ENCODE measurements at regions not wholly inside any gene's neighbourhood (a gene's known extent, or its start where the extent isn't known, plus 50 kb on each side); places are given as distances from the start of the nearest gene placed in this dataset.

DNA sequence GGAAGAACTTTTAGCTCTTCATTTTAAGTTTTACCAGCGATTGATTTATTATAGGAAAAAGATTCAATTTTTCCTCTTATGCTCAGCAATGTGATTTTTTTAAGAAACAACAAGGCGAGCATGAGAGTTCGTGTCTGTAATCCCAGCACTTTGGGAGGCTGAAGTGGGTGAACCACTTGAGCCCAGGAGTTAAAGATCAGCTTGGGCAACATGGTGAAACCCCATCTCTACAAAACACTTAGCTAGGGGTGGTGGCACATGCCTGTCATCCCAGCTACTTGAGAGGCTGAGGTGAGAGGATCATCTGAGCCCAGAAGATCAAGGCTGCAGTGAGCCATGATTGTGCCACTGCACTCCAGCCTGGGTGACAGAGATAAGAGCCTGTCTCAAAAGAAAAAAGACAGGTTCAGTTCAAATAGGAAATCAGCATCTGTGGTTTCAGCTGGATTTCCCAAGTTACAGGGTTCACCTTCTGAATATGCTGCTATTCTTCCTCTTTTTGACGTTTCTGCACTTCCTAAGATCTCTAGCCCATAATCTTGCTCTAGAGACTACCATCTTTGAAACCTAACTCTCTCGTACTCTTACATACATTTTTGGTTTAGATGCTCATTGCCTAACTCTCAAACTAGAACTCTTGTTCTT, 274.7 kb downstream of the SEC23A start:
- Histone ChIP-seq H3K9me3 (no peaks in the 10 kb centered on the region), H3K4me3 (no peak overlapping the region), H3K27me3 (no peaks in the 10 kb centered on the region), H3K36me3 (replicated peaks in 1 of 2; ENCODE audit: insufficient read depth in 1 of 2, low read depth in 2 of 2) (no peaks in the 10 kb centered on the region), H3K27ac (no peak overlapping the region), H3K4me1 (no peaks in the 10 kb centered on the region)
- no peak for TF ChIP-seq POLR2A (IDR thresholded peaks at IDR 0.05)
- TF ChIP-seq, protein P1, sequence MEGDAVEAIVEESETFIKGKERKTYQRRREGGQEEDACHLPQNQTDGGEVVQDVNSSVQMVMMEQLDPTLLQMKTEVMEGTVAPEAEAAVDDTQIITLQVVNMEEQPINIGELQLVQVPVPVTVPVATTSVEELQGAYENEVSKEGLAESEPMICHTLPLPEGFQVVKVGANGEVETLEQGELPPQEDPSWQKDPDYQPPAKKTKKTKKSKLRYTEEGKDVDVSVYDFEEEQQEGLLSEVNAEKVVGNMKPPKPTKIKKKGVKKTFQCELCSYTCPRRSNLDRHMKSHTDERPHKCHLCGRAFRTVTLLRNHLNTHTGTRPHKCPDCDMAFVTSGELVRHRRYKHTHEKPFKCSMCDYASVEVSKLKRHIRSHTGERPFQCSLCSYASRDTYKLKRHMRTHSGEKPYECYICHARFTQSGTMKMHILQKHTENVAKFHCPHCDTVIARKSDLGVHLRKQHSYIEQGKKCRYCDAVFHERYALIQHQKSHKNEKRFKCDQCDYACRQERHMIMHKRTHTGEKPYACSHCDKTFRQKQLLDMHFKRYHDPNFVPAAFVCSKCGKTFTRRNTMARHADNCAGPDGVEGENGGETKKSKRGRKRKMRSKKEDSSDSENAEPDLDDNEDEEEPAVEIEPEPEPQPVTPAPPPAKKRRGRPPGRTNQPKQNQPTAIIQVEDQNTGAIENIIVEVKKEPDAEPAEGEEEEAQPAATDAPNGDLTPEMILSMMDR (IDR thresholded peaks at IDR 0.05) = no peak
- WGBS, 2 donors = 53 to 63% methylated on average over 5 of the region's 5 CpGs
- intact Hi-C loops (cut with DNase I) = no loop called here
- ATAC-seq = no peak
- DNase-seq = no peak

DNA sequence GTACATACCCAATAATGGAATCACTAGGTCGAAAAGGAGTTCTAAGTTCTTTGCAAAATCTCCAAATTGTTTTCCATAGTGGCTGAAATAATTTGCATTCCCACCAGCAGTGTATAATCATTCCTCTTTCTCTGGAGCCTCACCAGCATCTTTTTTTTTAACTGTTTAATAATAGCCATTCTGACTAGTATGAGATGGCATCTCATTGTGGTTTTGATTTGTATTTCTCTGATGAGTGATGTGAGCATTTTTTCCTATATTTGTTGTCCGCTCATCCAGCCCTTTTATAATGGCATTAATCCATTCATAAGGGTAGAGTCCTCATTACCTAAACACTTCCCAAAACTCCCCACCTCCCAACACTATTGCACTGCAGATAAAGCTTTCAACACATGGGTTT, 278.3 kb downstream of the SEC23A start:
- ATAC-seq = no peak
- WGBS, 2 donors = 59 to 70% methylated on average over 2 of the region's 2 CpGs
- TF ChIP-seq POLR2A (IDR thresholded peaks at IDR 0.05) = no peak
- TF ChIP-seq, protein P1 (IDR thresholded peaks at IDR 0.05) = no peak
- Histone ChIP-seq H3K27me3 (no peaks in the 10 kb centered on the region), H3K4me3 (no peak overlapping the region), H3K9me3 (no peaks in the 10 kb centered on the region), H3K4me1 (no peaks in the 10 kb centered on the region), H3K36me3 (replicated peaks in 1 of 2; ENCODE audit: insufficient read depth in 1 of 2, low read depth in 2 of 2) (no peaks in the 10 kb centered on the region), H3K27ac (no peak overlapping the region)
- intact Hi-C loops (cut with DNase I) = no loop called here
- no peak for DNase-seq

DNA sequence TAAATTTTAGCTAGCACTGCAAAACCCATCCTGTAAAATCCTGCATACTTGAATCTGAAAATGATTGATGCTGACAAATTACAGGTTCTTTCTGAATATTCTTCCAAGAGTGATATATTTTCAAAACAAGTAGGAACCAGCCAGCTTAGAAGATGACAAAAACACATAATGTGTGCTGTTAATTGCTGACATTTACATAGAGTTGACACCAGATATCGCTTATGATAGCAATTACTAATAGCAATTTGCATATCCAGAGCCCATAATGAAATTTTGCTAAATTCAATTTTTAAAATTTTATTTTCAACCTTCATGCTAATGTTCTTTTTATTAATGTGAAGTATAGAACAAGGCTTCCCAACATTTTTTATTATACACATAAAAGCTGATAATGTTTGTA, 284.5 kb downstream of the SEC23A start:
- DNase-seq (no peak), ATAC-seq (no peak)
- Histone ChIP-seq H3K4me1 (no peaks in the 10 kb centered on the region), H3K27ac (no peak overlapping the region), H3K36me3 (replicated peaks in 1 of 2; ENCODE audit: insufficient read depth in 1 of 2, low read depth in 2 of 2) (no peaks in the 10 kb centered on the region), H3K27me3 (no peaks in the 10 kb centered on the region), H3K9me3 (no peaks in the 10 kb centered on the region), H3K4me3 (no peak overlapping the region)
- intact Hi-C loops (cut with DNase I) = no loop called here
- TF ChIP-seq, protein P1 (IDR thresholded peaks at IDR 0.05) = no peak
- no peak for TF ChIP-seq POLR2A (IDR thresholded peaks at IDR 0.05)
- WGBS, 2 donors = 66 to 81% methylated on average over 1 of the region's 1 CpG

DNA sequence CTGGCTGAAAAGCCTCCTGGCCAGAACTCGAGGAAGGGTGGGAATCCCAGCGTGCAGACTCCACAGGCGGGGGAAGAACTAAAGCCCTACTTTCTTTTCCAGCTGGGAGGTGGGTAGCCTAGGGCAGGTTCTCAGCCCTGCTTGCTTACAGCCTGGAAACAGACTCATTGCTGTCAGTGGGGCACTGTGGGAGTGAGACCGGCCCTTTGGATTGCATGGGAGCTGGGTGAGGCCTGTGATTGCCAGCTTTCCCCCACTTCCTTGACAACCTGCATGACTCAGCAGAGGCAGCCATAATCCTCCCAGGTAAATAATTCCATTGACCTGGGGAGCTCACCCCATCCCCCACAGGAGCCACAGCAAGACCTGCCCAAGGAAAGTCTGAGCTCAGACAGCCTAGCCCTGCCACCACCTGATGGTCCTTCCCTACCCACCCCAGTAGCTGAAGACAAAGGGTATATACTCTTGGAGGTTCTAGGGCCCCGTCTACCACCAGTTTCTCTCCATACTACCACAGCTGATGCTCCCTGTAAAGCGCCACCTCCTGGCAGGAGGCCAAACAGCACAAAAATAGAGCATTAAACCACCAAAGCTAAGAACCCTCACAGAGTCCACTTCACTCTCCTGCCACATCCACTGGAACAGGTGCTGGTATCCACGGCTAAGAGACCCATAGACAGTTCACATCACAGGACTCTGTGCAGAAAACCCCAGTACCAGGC, 294.1 kb downstream of the SEC23A start:
- H3K4me1 ChIP-seq = no peaks in the 10 kb centered on the region
- DNase-seq (no peak), ATAC-seq (no peak)
- H3K4me3 ChIP-seq = no peak overlapping the region
- no peak for TF ChIP-seq POLR2A (IDR thresholded peaks at IDR 0.05)
- TF ChIP-seq, protein P1 (IDR thresholded peaks at IDR 0.05) = no peak
- H3K27ac ChIP-seq = no peak overlapping the region
- intact Hi-C loops (cut with DNase I) = no loop called here
- no peaks in the 10 kb centered on the region for H3K9me3 ChIP-seq
- WGBS, 2 donors = 73 to 75% methylated on average over 7 of the region's 7 CpGs
- H3K27me3 ChIP-seq = no peaks in the 10 kb centered on the region
- no peaks in the 10 kb centered on the region for H3K36me3 ChIP-seq (replicated peaks in 1 of 2; ENCODE audit: insufficient read depth in 1 of 2, low read depth in 2 of 2)

DNA sequence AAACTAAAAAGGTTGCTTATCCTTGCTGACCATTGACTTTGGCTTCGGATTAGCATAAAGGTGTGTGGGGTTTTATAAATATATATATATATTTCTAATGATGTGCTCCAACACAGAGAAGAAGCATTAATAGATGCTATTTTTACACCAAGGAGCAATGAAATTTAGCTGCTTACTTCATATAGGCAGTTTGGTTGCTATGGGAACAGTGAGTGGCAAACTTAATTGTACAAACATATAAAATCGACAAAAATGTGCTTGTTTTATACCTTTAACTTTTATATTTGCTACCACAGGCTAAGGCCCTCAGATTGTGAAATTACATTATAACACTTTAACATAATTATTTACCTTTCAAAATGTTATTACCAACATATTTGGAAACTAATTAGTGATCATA, 303.4 kb downstream of the SEC23A start:
- ATAC-seq (no peak), DNase-seq (no peak)
- no peaks in the 10 kb centered on the region for H3K4me1 ChIP-seq
- H3K27ac ChIP-seq = no peak overlapping the region
- TF ChIP-seq, protein P1 (IDR thresholded peaks at IDR 0.05) = no peak
- no peak for TF ChIP-seq POLR2A (IDR thresholded peaks at IDR 0.05)
- H3K9me3 ChIP-seq = no peaks in the 10 kb centered on the region
- WGBS, 2 donors = 62 to 64% methylated on average over 2 of the region's 2 CpGs
- no peak overlapping the region for H3K4me3 ChIP-seq
- intact Hi-C loops (cut with DNase I) = no loop called here
- no peaks in the 10 kb centered on the region for H3K27me3 ChIP-seq
- H3K36me3 ChIP-seq (replicated peaks in 1 of 2; ENCODE audit: insufficient read depth in 1 of 2, low read depth in 2 of 2) = no peaks in the 10 kb centered on the region

Data from body of pancreas (tissue), 4 donors.